ENCODE measurements at regions not wholly inside any gene's neighbourhood (a gene's known extent, or its start where the extent isn't known, plus 50 kb on each side); places are given as distances from the start of the nearest gene placed in this dataset.

GRCh38 chr18:46321955-46322354, 217.8 kb downstream of the HAUS1 start:
- 57 to 69% methylated on average over 5 of the region's 5 CpGs for whole genome bisulfite sequencing, 2 experiments (ENCODE audit: insufficient coverage in 1 of 2, insufficient read length in 1 of 2)
- TF ChIP-seq CTCF (conservative IDR thresholded peaks at IDR 0.05) = no peak
- no peak overlapping the region for H3K27ac ChIP-seq (ENCODE audit: low read depth, low read length)
- no peak for DNase-seq
- H3K27me3 ChIP-seq (ENCODE audit: control insufficient read depth, insufficient read depth, low read length, poor library complexity, severe bottlenecking) = no peaks in the 10 kb centered on the region
- peaks cover 20% of the 10 kb centered on the region for H3K4me1 Mint-ChIP-seq
- no peaks in the 10 kb centered on the region for H3K36me3 Mint-ChIP-seq (ENCODE audit: low read depth)
- H3K4me3 ChIP-seq (ENCODE audit: low read length) = no peak overlapping the region
- H3K4me3 Mint-ChIP-seq = no peak overlapping the region
- H3K9ac ChIP-seq (ENCODE audit: extremely low read depth, low read length, poor library complexity, severe bottlenecking) = no peak overlapping the region
- peaks cover 4% of the 10 kb centered on the region for H3K4me1 ChIP-seq (ENCODE audit: control insufficient read depth, insufficient read depth, low read length)
- H3K36me3 ChIP-seq (ENCODE audit: control insufficient read depth, insufficient read depth, low read length) = no peaks in the 10 kb centered on the region
- no peaks in the 10 kb centered on the region for H3K27me3 Mint-ChIP-seq (ENCODE audit: insufficient read depth)
- no peaks in the 10 kb centered on the region for H3K9me3 ChIP-seq (ENCODE audit: control insufficient read depth, low read length)
- no peaks in the 10 kb centered on the region for H3K9me3 Mint-ChIP-seq
- no peak overlapping the region for H3K27ac Mint-ChIP-seq

- no peaks in the 10 kb centered on the region for H3K36me3 ChIP-seq (ENCODE audit: control insufficient read depth, insufficient read depth, low read length)
- Mint-ChIP-seq H3K4me1 (peaks cover 20% of the 10 kb centered on the region), H3K27me3 (ENCODE audit: insufficient read depth) (no peaks in the 10 kb centered on the region), H3K27ac (no peak overlapping the region), H3K9me3 (no peaks in the 10 kb centered on the region), H3K36me3 (ENCODE audit: low read depth) (no peaks in the 10 kb centered on the region), H3K4me3 (no peak overlapping the region)
- no peaks in the 10 kb centered on the region for H3K27me3 ChIP-seq (ENCODE audit: control insufficient read depth, insufficient read depth, low read length, poor library complexity, severe bottlenecking)
- 71 to 79% methylated on average over 11 to 13 of the region's 13 CpGs for WGBS, 2 experiments (ENCODE audit: insufficient coverage in 1 of 2, insufficient read length in 1 of 2)
- no peak overlapping the region for H3K9ac ChIP-seq (ENCODE audit: extremely low read depth, low read length, poor library complexity, severe bottlenecking)
- no peak for DNase-seq
- H3K27ac ChIP-seq (ENCODE audit: low read depth, low read length) = no peak overlapping the region
- H3K4me3 ChIP-seq (ENCODE audit: low read length) = no peak overlapping the region
- TF ChIP-seq CTCF (conservative IDR thresholded peaks at IDR 0.05) = no peak
- no peaks in the 10 kb centered on the region for H3K9me3 ChIP-seq (ENCODE audit: control insufficient read depth, low read length)
- H3K4me1 ChIP-seq (ENCODE audit: control insufficient read depth, insufficient read depth, low read length) = peaks cover 4% of the 10 kb centered on the region
These were observed 218.3 kb downstream of the HAUS1 start for GRCh38 chr18:46322411-46322891.

- no peak overlapping the region for H3K4me3 ChIP-seq (ENCODE audit: low read length)
- no peak overlapping the region for H3K27ac ChIP-seq (ENCODE audit: low read depth, low read length)
- 81 to 85% methylated on average over 6 to 7 of the region's 7 CpGs for WGBS, 2 experiments (ENCODE audit: insufficient coverage in 1 of 2, insufficient read length in 1 of 2)
- peaks cover 20% of the 10 kb centered on the region for H3K4me1 Mint-ChIP-seq
- TF ChIP-seq CTCF (conservative IDR thresholded peaks at IDR 0.05) = no peak
- H3K27ac Mint-ChIP-seq = no peak overlapping the region
- H3K27me3 Mint-ChIP-seq (ENCODE audit: insufficient read depth) = no peaks in the 10 kb centered on the region
- H3K9ac ChIP-seq (ENCODE audit: extremely low read depth, low read length, poor library complexity, severe bottlenecking) = no peak overlapping the region
- H3K4me1 ChIP-seq (ENCODE audit: control insufficient read depth, insufficient read depth, low read length) = peaks cover 4% of the 10 kb centered on the region
- no peak overlapping the region for H3K4me3 Mint-ChIP-seq
- H3K9me3 Mint-ChIP-seq = no peaks in the 10 kb centered on the region
- no peaks in the 10 kb centered on the region for H3K36me3 ChIP-seq (ENCODE audit: control insufficient read depth, insufficient read depth, low read length)
- no peaks in the 10 kb centered on the region for H3K36me3 Mint-ChIP-seq (ENCODE audit: low read depth)
- H3K9me3 ChIP-seq (ENCODE audit: control insufficient read depth, low read length) = no peaks in the 10 kb centered on the region
- DNase-seq = no peak
- no peaks in the 10 kb centered on the region for H3K27me3 ChIP-seq (ENCODE audit: control insufficient read depth, insufficient read depth, low read length, poor library complexity, severe bottlenecking)
These were observed 218.8 kb downstream of the HAUS1 start for GRCh38 chr18:46322941-46323340.
